Kidney (tissue), 13 donors: ENCODE measurements at regions not wholly inside any gene's neighbourhood (a gene's known extent, or its start where the extent isn't known, plus 50 kb on each side); places are given as distances from the start of the nearest gene placed in this dataset.

Experiments
- DNase-seq, 5 donors: peaks; one replicate each; pipeline ENCODE4 v3.0.0-alpha.2; 2013 to 2020
- FAIRE-seq: peaks from 2 replicates; lab custom pipeline; 2012; peaks lifted over from hg19 to GRCh38; lab: Jason Lieb, UNC
- H3K27ac ChIP-seq, 2 donors: one replicate each; pipeline ENCODE4 v1.7.0; 2013; ENCODE audit warnings: low read depth in 2 of 2, low read length in 2 of 2, inconsistent platforms in 1 of 2
- H3K27me3 ChIP-seq: one replicate; pipeline ENCODE4 v1.7.1; 2013; ENCODE audit warnings: low read length, inconsistent platforms; ENCODE audit not compliant: control insufficient read depth, insufficient read depth
- H3K36me3 ChIP-seq, 3 donors: one replicate each; pipeline versions ENCODE4 v1.7.0 to v1.7.1; 2013; ENCODE audit warnings: low read length in 3 of 3, control low read depth in 1 of 3, inconsistent platforms in 1 of 3; ENCODE audit not compliant: insufficient read depth in 3 of 3, control insufficient read depth in 2 of 3
- H3K4me1 ChIP-seq, 3 donors: one replicate each; pipeline versions ENCODE4 v1.7.0 to v1.7.1; 2013; ENCODE audit warnings: low read length in 3 of 3, inconsistent platforms in 1 of 3, low read depth in 1 of 3; ENCODE audit not compliant: control insufficient read depth in 2 of 3, insufficient read depth in 2 of 3
- H3K4me3 ChIP-seq, 3 donors: one replicate each; pipeline versions ENCODE4 v1.7.0 to v1.8.1; 2013; ENCODE audit warnings: low read length in 3 of 3, control low read depth in 1 of 3, inconsistent platforms in 1 of 3
- H3K9ac ChIP-seq, 3 donors: one replicate each; pipeline versions ENCODE4 v1.7.0 to v1.7.1; 2013; ENCODE audit warnings: low read length in 3 of 3, control low read depth in 1 of 3, inconsistent platforms in 1 of 3
- H3K9me3 ChIP-seq, 3 donors: one replicate each; pipeline versions ENCODE4 v1.7.0 to v1.7.1; 2013; ENCODE audit warnings: low read length in 3 of 3, control low read depth in 1 of 3, inconsistent platforms in 1 of 3; ENCODE audit not compliant: control insufficient read depth in 2 of 3, insufficient read depth in 1 of 3
- intact Hi-C: fragments of 100-400 bp; cut with DNase I; formaldehyde crosslinking; loops from one replicate; pipeline ENCODE4 v1.11.1; 2022
- TF ChIP-seq, protein P1 (sequence below): IDR thresholded peaks from 3 replicates; pipeline ENCODE4 v1.5.1; 2012; ENCODE audit warnings: mild to moderate bottlenecking, moderate library complexity, borderline replicate concordance; ENCODE audit not compliant: insufficient read depth; ENCODE audit errors: extremely low read depth
- donor health status: control.
- donor health status: control.
- donor health status: control.
- donor health status: control.
- donor health status: control.
- donor health status: DM: yes; HTN: yes; CAD: no.
- donor health status: Normal renal cell carcinoma (clear cell type).

DNA sequence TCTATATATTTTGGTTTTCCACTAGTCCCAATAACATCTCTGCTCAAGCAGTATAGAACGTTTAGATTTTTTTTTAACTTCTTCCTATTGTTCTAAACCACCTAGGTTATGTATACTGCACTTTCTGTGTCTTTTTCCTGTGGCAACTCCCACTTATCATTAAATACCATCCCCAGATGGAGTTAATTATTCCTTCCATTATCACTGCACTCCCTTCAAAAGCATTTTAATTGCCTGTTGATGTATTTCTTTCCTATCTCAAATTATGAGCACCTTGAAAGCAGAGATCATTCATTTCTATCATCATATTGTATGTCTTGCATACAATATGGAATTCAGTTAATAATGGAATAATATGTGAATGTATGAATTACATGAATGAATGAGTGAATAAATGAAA, 148.0 kb downstream of the HGF start:
- Histone ChIP-seq H3K4me1 (peaks cover 0 to 6% (median 0%) of the 10 kb centered on the region in 3 donors), H3K9ac (no peak overlapping the region), H3K27ac (no peak overlapping the region), H3K9me3 (no peaks in the 10 kb centered on the region), H3K36me3 (no peaks in the 10 kb centered on the region), H3K4me3 (no peak overlapping the region), H3K27me3 (no peaks in the 10 kb centered on the region)
- DNase-seq, result no peak
- TF ChIP-seq, protein P1, sequence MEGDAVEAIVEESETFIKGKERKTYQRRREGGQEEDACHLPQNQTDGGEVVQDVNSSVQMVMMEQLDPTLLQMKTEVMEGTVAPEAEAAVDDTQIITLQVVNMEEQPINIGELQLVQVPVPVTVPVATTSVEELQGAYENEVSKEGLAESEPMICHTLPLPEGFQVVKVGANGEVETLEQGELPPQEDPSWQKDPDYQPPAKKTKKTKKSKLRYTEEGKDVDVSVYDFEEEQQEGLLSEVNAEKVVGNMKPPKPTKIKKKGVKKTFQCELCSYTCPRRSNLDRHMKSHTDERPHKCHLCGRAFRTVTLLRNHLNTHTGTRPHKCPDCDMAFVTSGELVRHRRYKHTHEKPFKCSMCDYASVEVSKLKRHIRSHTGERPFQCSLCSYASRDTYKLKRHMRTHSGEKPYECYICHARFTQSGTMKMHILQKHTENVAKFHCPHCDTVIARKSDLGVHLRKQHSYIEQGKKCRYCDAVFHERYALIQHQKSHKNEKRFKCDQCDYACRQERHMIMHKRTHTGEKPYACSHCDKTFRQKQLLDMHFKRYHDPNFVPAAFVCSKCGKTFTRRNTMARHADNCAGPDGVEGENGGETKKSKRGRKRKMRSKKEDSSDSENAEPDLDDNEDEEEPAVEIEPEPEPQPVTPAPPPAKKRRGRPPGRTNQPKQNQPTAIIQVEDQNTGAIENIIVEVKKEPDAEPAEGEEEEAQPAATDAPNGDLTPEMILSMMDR, result no peak
- intact Hi-C loops, result no loop called here
- no peak for FAIRE-seq

DNA sequence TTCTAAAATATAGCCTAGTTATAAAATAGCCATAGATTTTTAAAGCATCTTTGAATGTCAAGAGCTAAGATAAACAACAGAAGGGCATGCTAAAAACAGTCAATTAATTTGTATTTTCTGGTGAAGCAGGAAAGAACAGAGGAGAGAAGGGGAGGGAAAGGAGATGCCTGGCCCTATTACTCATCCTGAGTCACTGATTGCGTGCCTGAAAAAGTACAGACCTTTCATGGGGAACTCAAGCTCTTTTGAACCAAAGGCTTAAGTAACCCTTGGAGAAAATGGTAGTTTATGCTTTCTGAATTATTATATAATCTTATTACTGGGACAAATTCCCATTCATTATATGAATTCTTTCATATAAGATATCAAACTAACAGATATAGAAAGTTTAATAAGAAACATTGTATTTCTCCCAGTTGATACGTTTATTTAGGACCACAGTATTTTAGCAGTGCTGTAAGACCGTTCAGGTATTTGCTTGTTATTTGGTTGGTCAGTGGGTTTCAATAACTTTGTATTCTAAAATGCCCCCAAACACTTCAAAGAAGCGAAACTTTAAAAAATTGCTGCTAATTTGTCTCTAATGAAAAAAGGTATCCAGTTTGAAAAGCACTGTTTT, 151.3 kb downstream of the HGF start:
- Histone ChIP-seq H3K4me3 (no peak overlapping the region), H3K9ac (no peak overlapping the region), H3K9me3 (no peaks in the 10 kb centered on the region), H3K4me1 (no peaks in the 10 kb centered on the region), H3K27ac (no peak overlapping the region), H3K27me3 (no peaks in the 10 kb centered on the region), H3K36me3 (no peaks in the 10 kb centered on the region)
- DNase-seq, result no peak
- FAIRE-seq, result no peak
- TF ChIP-seq, protein P1, result no peak
- intact Hi-C loops, result no loop called here

DNA sequence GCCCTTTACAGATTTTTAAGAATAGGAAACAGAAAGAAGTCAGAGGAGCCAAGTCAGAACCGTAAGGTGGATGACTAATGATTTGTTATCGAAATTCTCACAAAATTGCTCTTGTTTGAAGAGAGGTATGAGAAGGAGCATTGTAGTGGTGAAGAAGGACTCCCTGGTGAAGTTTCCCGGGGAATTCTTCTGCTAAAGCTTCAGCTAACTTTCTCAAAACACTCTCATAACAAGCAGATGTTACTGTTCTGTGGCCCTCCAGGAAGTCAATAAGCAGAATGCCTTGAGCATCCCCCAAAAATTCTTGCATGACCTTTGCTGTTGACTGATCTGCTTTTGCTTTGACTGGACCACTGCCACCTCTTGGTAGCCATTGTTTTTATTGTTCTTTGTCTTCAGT, 152.9 kb downstream of the HGF start:
- Histone ChIP-seq H3K4me3 (no peak overlapping the region), H3K9ac (no peak overlapping the region), H3K9me3 (no peaks in the 10 kb centered on the region), H3K27ac (no peak overlapping the region), H3K4me1 (no peaks in the 10 kb centered on the region), H3K36me3 (no peaks in the 10 kb centered on the region), H3K27me3 (no peaks in the 10 kb centered on the region)
- TF ChIP-seq, protein P1, result no peak
- FAIRE-seq (no peak), DNase-seq (no peak)
- intact Hi-C loops, result no loop called here

DNA sequence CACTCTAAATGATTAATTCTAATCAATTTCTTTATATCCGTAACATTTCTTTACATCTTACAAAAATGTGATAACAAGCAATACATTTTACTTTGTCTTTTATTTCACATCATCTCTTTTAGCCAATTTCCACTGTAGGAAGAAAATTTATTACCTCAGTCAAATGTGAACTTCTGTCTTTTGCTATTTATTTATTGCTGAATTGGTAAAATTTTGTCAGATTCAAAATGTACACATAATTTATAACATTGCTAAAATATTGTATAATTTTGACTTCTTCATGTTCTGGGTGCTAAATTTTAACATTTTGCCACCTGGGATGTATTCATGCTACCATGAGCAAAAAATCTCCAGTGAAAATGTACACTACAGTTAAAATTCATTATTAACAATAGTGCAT, 158.0 kb downstream of the HGF start:
- TF ChIP-seq, protein P1, result no peak
- Histone ChIP-seq H3K27me3 (no peaks in the 10 kb centered on the region), H3K4me3 (no peak overlapping the region), H3K9me3 (no peaks in the 10 kb centered on the region), H3K4me1 (no peaks in the 10 kb centered on the region), H3K36me3 (no peaks in the 10 kb centered on the region), H3K27ac (no peak overlapping the region), H3K9ac (no peak overlapping the region)
- FAIRE-seq (no peak), DNase-seq (no peak)
- intact Hi-C loops, result no loop called here
